SH-SY5Y (cell line): ENCODE measurements at regions not wholly inside any gene's neighbourhood (a gene's known extent, or its start where the extent isn't known, plus 50 kb on each side); places are given as distances from the start of the nearest gene placed in this dataset.

Experiments used
- GATA2 ChIP-seq: IDR thresholded peaks from 2 replicates; pipeline ENCODE4 v1.6.1; 2011; ENCODE audit warnings: mild to moderate bottlenecking, low read depth, low read length
- GATA3 ChIP-seq: IDR thresholded peaks from 2 replicates; pipeline ENCODE4 v1.6.1; 2011; ENCODE audit warnings: low read depth, mild to moderate bottlenecking, low read length, moderate library complexity

- TF ChIP-seq GATA2 (no peak), GATA3 (no peak)
Measured at GRCh38 chr7:94294471-94295131, 100.1 kb upstream of the COL1A2 start.
